ENCODE measurements at regions not wholly inside any gene's neighbourhood (a gene's known extent, or its start where the extent isn't known, plus 50 kb on each side); places are given as distances from the start of the nearest gene placed in this dataset.

GRCh38 chr5:56493308-56493707 is 260.2 kb upstream of the ANKRD55 start:
- Mint-ChIP-seq H3K4me1 (ENCODE audit: low read depth in 2 of 2) (no peaks in the 10 kb centered on the region), H3K36me3 (no peaks in the 10 kb centered on the region), H3K27me3 (peaks cover 14 to 24% of the 10 kb centered on the region in 2 donors), H3K9me3 (no peaks in the 10 kb centered on the region), H3K4me3 (no peak overlapping the region), H3K27ac (no peak overlapping the region)
- ATAC-seq (no peak), DNase-seq (ENCODE audit: low spot score) (no peak)

GRCh38 chr5:56492812-56493211 is 259.7 kb upstream of the ANKRD55 start:
- no peak overlapping the region for H3K27ac Mint-ChIP-seq
- H3K27me3 Mint-ChIP-seq, result peaks cover 14 to 24% of the 10 kb centered on the region in 2 donors
- no peaks in the 10 kb centered on the region for H3K9me3 Mint-ChIP-seq
- ATAC-seq (no peak), DNase-seq (ENCODE audit: low spot score) (no peak)
- H3K36me3 Mint-ChIP-seq, result no peaks in the 10 kb centered on the region
- no peak overlapping the region for H3K4me3 Mint-ChIP-seq
- no peaks in the 10 kb centered on the region for H3K4me1 Mint-ChIP-seq (ENCODE audit: low read depth in 2 of 2)

GRCh38 chr5:56490971-56491468 is 257.9 kb upstream of the ANKRD55 start:
- ATAC-seq (no peak), DNase-seq (ENCODE audit: low spot score) (no peak)
- peaks cover 11 to 18% of the 10 kb centered on the region in 2 donors for H3K27me3 Mint-ChIP-seq
- no peaks in the 10 kb centered on the region for H3K36me3 Mint-ChIP-seq
- no peak overlapping the region for H3K4me3 Mint-ChIP-seq
- H3K27ac Mint-ChIP-seq, result no peak overlapping the region
- no peaks in the 10 kb centered on the region for H3K9me3 Mint-ChIP-seq
- no peaks in the 10 kb centered on the region for H3K4me1 Mint-ChIP-seq (ENCODE audit: low read depth in 2 of 2)

GRCh38 chr5:56489272-56489671 is 256.1 kb upstream of the ANKRD55 start:
- DNase-seq (ENCODE audit: low spot score) (no peak), ATAC-seq (no peak)
- no peaks in the 10 kb centered on the region for H3K9me3 Mint-ChIP-seq
- no peaks in the 10 kb centered on the region for H3K4me1 Mint-ChIP-seq (ENCODE audit: low read depth in 2 of 2)
- H3K4me3 Mint-ChIP-seq, result no peak overlapping the region
- peaks cover 5 to 8% of the 10 kb centered on the region in 2 donors for H3K27me3 Mint-ChIP-seq
- no peaks in the 10 kb centered on the region for H3K36me3 Mint-ChIP-seq
- no peak overlapping the region for H3K27ac Mint-ChIP-seq

- no peak overlapping the region for H3K27ac Mint-ChIP-seq
- H3K4me3 Mint-ChIP-seq, result no peak overlapping the region
- no peaks in the 10 kb centered on the region for H3K36me3 Mint-ChIP-seq
- no peaks in the 10 kb centered on the region for H3K9me3 Mint-ChIP-seq
- DNase-seq (ENCODE audit: low spot score) (no peak), ATAC-seq (no peak)
- H3K4me1 Mint-ChIP-seq (ENCODE audit: low read depth in 2 of 2), result no peaks in the 10 kb centered on the region
- H3K27me3 Mint-ChIP-seq, result peaks cover 6 to 11% of the 10 kb centered on the region in 2 donors
Observed at GRCh38 chr5:56487528-56488115, 254.5 kb upstream of the ANKRD55 start.

- H3K27ac Mint-ChIP-seq, result no peak overlapping the region
- peaks cover 16% of the 10 kb centered on the region in 2 donors for H3K4me1 Mint-ChIP-seq (ENCODE audit: low read depth in 2 of 2)
- peaks cover 10 to 18% of the 10 kb centered on the region in 2 donors for H3K27me3 Mint-ChIP-seq
- H3K9me3 Mint-ChIP-seq, result no peaks in the 10 kb centered on the region
- no peaks in the 10 kb centered on the region for H3K36me3 Mint-ChIP-seq
- ATAC-seq, result no peak
- no peak for DNase-seq (ENCODE audit: low spot score)
- peak overlapping the region; percentile 75 for H3K4me3 Mint-ChIP-seq
Observed at GRCh38 chr5:56482363-56482762, 249.2 kb upstream of the ANKRD55 start.

- Mint-ChIP-seq H3K4me1 (ENCODE audit: low read depth in 2 of 2) (peaks cover 16% of the 10 kb centered on the region in 2 donors), H3K36me3 (no peaks in the 10 kb centered on the region), H3K9me3 (no peaks in the 10 kb centered on the region), H3K27ac (no peak overlapping the region), H3K4me3 (peak overlapping the region; percentile 75), H3K27me3 (peaks cover 10 to 18% of the 10 kb centered on the region in 2 donors)
- DNase-seq (ENCODE audit: low spot score) (no peak), ATAC-seq (peak in 1 of 2 donors; percentile 43)
Observed at GRCh38 chr5:56481428-56482357, 248.6 kb upstream of the ANKRD55 start.

GRCh38 chr5:56480705-56481427 is 247.7 kb upstream of the ANKRD55 start:
- Mint-ChIP-seq H3K36me3 (no peaks in the 10 kb centered on the region), H3K27me3 (peaks cover 15 to 22% of the 10 kb centered on the region in 2 donors), H3K9me3 (no peaks in the 10 kb centered on the region), H3K4me1 (ENCODE audit: low read depth in 2 of 2) (peaks cover 16% of the 10 kb centered on the region in 2 donors), H3K4me3 (peak overlapping the region; percentile 75), H3K27ac (no peak overlapping the region)
- ATAC-seq (peak; percentile 25 to 57), DNase-seq (ENCODE audit: low spot score) (no peak)

- Mint-ChIP-seq H3K9me3 (no peaks in the 10 kb centered on the region), H3K4me1 (ENCODE audit: low read depth in 2 of 2) (peaks cover 16% of the 10 kb centered on the region in 2 donors), H3K36me3 (no peaks in the 10 kb centered on the region), H3K27me3 (peaks cover 17 to 22% of the 10 kb centered on the region in 2 donors), H3K27ac (peak overlapping the region in 1 of 2 donors; percentile 13), H3K4me3 (peak overlapping the region; percentile 64)
- ATAC-seq, result no peak
- no peak for DNase-seq (ENCODE audit: low spot score)
Observed at GRCh38 chr5:56480078-56480704, 247.1 kb upstream of the ANKRD55 start.

GRCh38 chr5:56479696-56480077 is 246.6 kb upstream of the ANKRD55 start:
- no peak for ATAC-seq
- H3K4me1 Mint-ChIP-seq (ENCODE audit: low read depth in 2 of 2), result peaks cover 16% of the 10 kb centered on the region in 2 donors
- H3K4me3 Mint-ChIP-seq, result peak overlapping the region; percentile 64
- H3K36me3 Mint-ChIP-seq, result no peaks in the 10 kb centered on the region
- no peak for DNase-seq (ENCODE audit: low spot score)
- H3K27me3 Mint-ChIP-seq, result peaks cover 17 to 22% of the 10 kb centered on the region in 2 donors
- H3K27ac Mint-ChIP-seq, result peak overlapping the region in 1 of 2 donors; percentile 13
- H3K9me3 Mint-ChIP-seq, result no peaks in the 10 kb centered on the region

GRCh38 chr5:56479126-56479525 is 246.0 kb upstream of the ANKRD55 start:
- no peaks in the 10 kb centered on the region for H3K9me3 Mint-ChIP-seq
- no peak for DNase-seq (ENCODE audit: low spot score)

GRCh38 chr5:56478062-56478461 is 244.9 kb upstream of the ANKRD55 start:
- Mint-ChIP-seq H3K27me3 (peaks cover 16 to 17% of the 10 kb centered on the region in 2 donors), H3K4me1 (ENCODE audit: low read depth in 2 of 2) (peaks cover 16% of the 10 kb centered on the region in 2 donors), H3K9me3 (no peaks in the 10 kb centered on the region), H3K27ac (no peak overlapping the region), H3K36me3 (no peaks in the 10 kb centered on the region), H3K4me3 (no peak overlapping the region)
- ATAC-seq (no peak), DNase-seq (ENCODE audit: low spot score) (no peak)

More at GRCh38 chr5:56479126-56479525, 246.0 kb upstream of the ANKRD55 start:
- Mint-ChIP-seq H3K27ac (no peak overlapping the region), H3K4me3 (no peak overlapping the region), H3K36me3 (no peaks in the 10 kb centered on the region), H3K4me1 (ENCODE audit: low read depth in 2 of 2) (peaks cover 16% of the 10 kb centered on the region in 2 donors), H3K27me3 (peaks cover 17 to 20% of the 10 kb centered on the region in 2 donors)
- ATAC-seq, result no peak

- DNase-seq (ENCODE audit: low spot score) (no peak), ATAC-seq (no peak)
- no peaks in the 10 kb centered on the region for H3K9me3 Mint-ChIP-seq
- no peaks in the 10 kb centered on the region for H3K36me3 Mint-ChIP-seq
- no peak overlapping the region for H3K4me3 Mint-ChIP-seq
- no peak overlapping the region for H3K27ac Mint-ChIP-seq
- peaks cover 11 to 17% of the 10 kb centered on the region in 2 donors for H3K27me3 Mint-ChIP-seq
- H3K4me1 Mint-ChIP-seq (ENCODE audit: low read depth in 2 of 2), result peaks cover 10 to 11% of the 10 kb centered on the region in 2 donors
Observed at GRCh38 chr5:56476487-56476856, 243.3 kb upstream of the ANKRD55 start.
